Left renal pelvis (tissue), 4 donors: ENCODE measurements at regions not wholly inside any gene's neighbourhood (a gene's known extent, or its start where the extent isn't known, plus 50 kb on each side); places are given as distances from the start of the nearest gene placed in this dataset.
A peak's percentile ranks its signal among the peaks of the same experiment; 100 is the strongest.

Source experiments
- DNase-seq, 4 donors: peaks; one replicate each; pipeline ENCODE4 v3.0.0-alpha.2; 2013; ENCODE audit warnings: low read depth in 4 of 4, low spot score in 3 of 4

- DNase-seq, result no peak
These were observed 134.1 kb upstream of the COL8A1 start for GRCh38 chr3:99504258-99504657.

GRCh38 chr3:99503350-99503749 lies 135.0 kb upstream of the COL8A1 start:
- DNase-seq, result no peak

GRCh38 chr3:99502871-99503270 lies 135.5 kb upstream of the COL8A1 start:
- DNase-seq, result no peak

GRCh38 chr3:99500485-99500884 lies 137.9 kb upstream of the COL8A1 start:
- DNase-seq, result no peak

- peak in 2 of 4 donors; percentile 8 to 21 for DNase-seq
These were observed 138.9 kb upstream of the COL8A1 start for GRCh38 chr3:99499235-99500158.

- DNase-seq, result no peak
These were observed 139.7 kb upstream of the COL8A1 start for GRCh38 chr3:99498550-99499234.

GRCh38 chr3:99487894-99488293 lies 150.5 kb upstream of the COL8A1 start:
- no peak for DNase-seq

GRCh38 chr3:99485286-99485685 lies 153.1 kb upstream of the COL8A1 start:
- no peak for DNase-seq

GRCh38 chr3:99484871-99485270 lies 153.5 kb upstream of the COL8A1 start:
- no peak for DNase-seq

- no peak for DNase-seq
These were observed 154.6 kb upstream of the COL8A1 start for GRCh38 chr3:99483841-99484240.

GRCh38 chr3:99482191-99482590 lies 156.2 kb upstream of the COL8A1 start:
- no peak for DNase-seq

- DNase-seq, result no peak
These were observed 156.8 kb upstream of the COL8A1 start for GRCh38 chr3:99481561-99481960.

- no peak for DNase-seq
These were observed 158.6 kb upstream of the COL8A1 start for GRCh38 chr3:99479768-99480167.

- no peak for DNase-seq
These were observed 160.7 kb upstream of the COL8A1 start for GRCh38 chr3:99477650-99478049.

GRCh38 chr3:99475229-99475628 lies 163.2 kb upstream of the COL8A1 start:
- DNase-seq, result no peak

GRCh38 chr3:99474776-99475175 lies 163.6 kb upstream of the COL8A1 start:
- no peak for DNase-seq

GRCh38 chr3:99473321-99473751 lies 165.1 kb upstream of the COL8A1 start:
- no peak for DNase-seq

- no peak for DNase-seq
These were observed 166.0 kb upstream of the COL8A1 start for GRCh38 chr3:99472385-99472784.

GRCh38 chr3:99471353-99472323 lies 166.8 kb upstream of the COL8A1 start:
- no peak for DNase-seq

- no peak for DNase-seq
These were observed 167.6 kb upstream of the COL8A1 start for GRCh38 chr3:99470841-99471240.

- DNase-seq, result no peak
These were observed 169.5 kb upstream of the COL8A1 start for GRCh38 chr3:99468918-99469317.
